NCI-H2081 (cell line): ENCODE measurements at regions not wholly inside any gene's neighbourhood (a gene's known extent, or its start where the extent isn't known, plus 50 kb on each side); places are given as distances from the start of the nearest gene placed in this dataset.

Source experiments
- DNase-seq, 2 experiments: peaks; one replicate each; lab custom pipeline; 2025; lab: John Stamatoyannopoulos, UW

DNA sequence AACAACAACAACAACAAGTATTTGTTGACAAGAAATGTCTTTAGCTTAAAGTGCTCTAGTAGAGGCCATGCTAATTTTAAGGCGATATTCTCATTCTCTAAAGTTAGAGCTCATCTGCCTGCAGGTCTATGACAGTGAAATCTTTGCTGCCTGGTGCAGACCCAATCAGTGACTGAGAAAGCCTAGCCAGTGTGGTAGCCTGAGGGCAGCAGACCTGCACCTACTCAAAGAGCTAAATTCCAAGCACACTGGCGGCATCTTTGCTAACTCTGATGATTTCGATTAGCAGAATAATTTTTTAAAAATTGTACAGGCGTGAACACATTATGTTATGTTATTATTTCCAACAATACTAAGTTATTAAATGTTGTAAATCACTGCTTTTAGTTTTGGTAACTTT is 228.8 kb upstream of the RGMA start:
- no peak for DNase-seq

DNA sequence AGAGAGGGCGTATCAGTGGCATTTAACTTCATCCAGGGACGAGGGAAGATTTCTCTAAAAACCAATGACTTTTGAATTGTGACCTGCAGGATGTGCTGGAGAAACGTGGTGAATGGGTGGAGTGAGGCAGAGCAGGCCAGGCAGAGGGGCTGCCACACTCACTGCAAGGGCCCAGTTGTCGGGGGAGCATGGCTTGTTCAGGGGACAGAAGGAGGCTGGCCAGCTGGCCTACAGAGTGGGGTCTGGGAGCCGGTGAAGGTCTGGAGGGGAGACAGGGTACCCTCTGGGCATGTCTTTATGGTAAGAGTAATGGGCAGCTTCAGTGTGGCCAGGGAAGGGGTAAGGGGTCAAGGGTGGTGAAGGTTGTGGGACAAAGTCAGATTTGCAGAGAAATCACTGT is 225.2 kb upstream of the RGMA start:
- DNase-seq: no peak

DNA sequence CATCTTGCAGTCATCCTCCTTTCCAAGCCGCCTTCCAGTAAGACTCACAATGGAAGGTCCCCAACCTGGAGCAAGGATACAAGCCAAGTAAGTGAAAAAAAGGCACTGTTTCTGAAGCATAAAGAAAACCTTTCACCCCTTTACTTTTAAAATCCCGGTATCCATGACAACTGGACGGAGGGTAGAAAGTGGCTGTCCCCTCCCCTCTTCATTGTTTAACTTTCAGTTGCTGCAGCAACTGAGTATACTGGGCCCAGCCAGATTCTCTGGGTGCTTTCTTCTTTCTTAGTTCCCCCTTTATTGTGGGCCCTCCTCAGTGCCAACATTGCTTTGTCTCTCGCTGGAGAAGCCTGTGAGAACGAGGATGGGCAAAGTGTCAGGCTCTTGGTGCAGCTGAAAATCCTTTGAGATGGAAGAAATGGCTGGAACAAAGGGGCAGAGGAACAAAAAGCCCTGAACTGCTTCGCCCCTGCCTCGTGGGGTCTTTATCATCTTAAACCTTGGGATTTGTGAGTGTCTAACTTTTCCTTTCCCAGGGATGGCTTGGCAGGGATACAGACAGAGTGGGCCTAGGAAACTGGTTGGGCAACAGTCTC is 224.0 kb upstream of the RGMA start:
- no peak for DNase-seq

DNA sequence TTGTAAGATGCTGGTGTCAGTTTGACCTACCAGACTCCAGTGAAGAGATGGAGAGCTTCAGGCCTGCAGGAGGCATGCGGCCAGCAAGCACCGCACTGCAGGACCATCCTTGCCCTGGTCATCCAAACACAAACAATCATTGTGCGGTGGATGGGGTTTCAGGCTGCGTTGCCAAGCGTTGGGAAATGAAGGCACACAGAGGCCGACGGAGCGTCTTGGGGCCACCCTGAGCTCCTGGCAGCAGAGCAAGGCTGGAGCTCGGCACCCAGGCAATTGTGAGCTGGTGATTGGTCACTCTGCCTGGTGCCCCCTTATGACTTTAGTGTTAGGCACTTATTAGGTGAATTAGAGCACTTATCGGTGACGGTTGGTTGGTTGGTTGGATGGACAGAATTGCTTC is 222.6 kb upstream of the RGMA start:
- DNase-seq: no peak

DNA sequence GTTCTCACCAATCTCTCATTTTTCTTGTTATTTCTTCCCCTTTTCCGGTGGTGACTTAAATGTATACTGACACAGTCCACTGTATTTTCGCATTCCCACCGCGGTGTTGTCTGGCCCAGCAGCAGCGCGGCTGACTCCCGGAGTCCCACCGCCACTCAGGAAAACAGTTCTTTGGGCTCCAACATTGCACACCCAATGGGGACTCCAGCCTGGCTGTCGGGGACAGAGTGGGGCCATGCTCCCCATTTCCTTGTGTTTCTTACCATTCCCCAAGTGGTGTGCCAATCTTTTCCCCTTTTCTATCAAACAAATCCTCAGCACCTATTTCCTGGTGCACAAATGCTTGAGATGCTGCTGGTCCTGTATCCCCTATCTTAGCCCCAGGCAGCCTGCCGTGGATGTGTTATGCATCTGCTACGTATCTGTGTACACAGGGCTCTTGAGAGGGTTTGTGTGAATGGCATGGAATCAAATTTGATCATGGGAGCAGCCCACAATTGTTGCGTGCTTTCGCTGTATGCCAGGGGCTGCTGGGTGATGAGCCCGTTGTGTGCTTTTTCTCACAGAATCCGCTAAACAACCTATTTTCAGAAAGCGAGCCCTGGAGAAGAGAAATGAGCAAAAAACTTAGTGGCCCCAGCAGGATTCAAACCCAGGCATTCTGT is 219.1 kb upstream of the RGMA start:
- no peak for DNase-seq

DNA sequence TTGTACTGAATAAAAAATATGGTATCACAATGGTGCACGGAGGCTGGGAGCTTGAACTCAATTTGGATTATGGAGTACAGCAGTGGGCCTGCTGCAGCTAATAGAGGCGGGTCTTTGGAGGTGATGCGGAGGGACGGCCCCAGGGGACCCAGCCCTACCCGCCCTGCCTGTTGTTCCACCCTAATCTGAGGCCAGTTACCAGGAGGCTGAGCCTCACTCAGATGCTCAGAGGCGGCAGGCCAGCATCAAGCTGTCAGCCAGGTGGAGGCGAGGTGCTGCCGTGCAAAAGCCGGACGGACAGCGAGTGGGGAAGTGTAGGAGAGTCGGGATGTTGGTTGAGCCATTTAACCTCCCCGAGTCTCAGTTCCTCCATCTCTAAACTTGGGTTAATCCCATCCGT is 218.5 kb upstream of the RGMA start:
- no peak for DNase-seq

DNA sequence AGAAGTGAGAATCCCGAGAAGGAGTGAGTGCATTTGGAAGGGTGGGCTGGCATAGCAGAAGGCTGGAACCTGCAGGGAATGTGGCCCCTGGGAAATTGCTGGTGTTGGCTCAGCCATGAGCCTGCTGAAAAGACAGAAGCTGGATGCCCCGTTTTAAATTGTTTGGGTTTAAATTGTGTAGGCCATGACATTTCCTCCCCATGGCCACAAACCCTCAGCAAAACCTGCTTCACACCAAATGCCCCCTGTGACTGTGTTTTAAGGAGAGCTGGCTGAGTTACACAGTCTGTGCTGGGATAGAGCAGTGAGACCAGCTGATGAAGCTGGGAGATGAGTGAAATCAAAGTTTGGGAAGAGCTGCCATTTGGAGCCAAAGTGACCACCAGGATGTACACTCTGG is 216.3 kb upstream of the RGMA start:
- no peak for DNase-seq

DNA sequence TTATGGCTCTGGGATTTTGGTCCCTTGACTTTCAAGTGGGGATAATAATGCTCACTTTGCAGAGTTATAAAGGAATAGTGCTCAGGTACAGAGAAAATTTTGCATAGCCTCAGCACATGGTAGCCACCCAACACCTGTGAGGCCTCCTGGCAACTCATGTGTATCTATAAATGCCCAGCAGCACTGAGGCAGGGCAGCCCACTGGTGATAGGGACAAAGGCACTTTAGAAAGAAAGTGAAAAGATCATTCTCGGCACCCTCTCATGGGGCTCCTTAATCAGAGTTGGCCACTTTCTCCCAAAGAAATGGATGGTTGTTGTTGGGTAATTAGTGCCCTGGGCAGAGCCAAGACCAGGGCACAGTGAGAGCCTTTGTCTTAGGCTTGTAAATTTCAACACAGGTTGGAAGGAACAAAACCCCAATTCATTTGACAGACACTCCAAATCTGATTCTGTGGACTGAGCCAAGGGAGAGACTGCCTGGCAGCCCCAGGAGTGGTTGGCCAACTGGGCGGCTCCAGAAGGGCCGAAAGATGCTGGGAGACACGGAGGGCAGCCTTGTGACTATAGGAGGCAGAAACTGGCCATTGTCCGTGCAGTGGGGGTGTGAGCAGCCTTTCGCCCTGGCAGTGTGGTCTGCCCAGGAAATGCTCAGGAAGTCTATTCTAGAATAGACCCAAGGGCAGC is 213.2 kb upstream of the RGMA start:
- no peak for DNase-seq

DNA sequence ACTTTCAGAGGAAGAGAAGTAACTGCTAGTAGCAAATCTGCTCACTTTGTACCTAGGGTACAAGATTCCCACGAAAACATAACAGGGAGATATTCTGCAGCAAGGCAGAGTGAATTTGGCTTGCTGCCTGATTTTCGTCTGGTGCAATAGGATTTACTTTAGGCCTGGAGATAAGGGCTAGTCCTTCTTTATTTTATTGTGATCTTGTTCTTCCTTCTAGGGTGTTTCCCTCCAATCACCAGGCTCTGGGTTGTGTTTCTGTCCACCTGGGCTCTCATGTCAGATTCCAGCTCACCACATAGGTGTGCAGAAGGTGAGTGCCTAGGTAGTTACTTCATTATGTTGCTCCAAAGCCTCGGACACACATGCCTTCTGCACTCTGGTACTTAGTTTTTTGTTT is 211.8 kb upstream of the RGMA start:
- DNase-seq: no peak

DNA sequence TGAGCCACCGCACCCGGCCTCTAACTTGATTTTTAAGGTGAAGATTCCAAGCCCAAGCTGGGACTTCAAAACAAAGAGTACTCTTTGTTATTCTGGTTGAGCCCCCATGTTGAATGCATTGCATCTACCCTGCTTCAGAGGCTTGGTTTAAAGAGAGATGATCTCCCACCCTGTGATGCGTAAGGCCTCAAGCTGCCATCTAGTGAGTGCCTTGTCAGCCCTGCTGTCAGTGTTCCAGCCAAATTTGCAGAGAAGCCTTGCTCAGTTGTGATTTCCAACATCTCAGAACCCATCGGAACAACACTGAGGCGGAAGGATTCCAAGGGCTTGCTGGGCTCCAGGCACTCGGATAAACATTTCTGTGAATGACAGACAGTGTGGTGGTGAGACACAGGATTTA is 210.7 kb upstream of the RGMA start:
- DNase-seq: no peak

DNA sequence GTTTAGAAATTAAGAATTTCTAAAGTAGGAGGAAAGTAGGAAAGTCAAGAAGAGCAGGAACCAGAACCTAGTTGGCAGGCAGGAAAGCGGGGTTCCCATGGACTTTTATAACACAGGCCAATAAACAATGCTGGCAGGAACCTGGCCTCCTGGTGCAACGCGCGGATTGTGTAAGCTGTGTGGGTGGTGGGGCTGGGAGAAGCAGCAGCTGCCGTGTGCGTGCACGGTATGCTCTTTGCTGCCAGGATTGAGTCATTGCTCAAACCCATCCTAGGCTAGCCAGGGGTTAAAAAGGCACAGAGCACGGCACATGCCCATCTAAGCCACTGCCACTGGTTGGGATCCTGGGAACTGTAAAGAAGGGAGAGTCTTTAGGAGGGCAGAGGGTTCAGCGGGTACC is 209.9 kb upstream of the RGMA start:
- DNase-seq: no peak

DNA sequence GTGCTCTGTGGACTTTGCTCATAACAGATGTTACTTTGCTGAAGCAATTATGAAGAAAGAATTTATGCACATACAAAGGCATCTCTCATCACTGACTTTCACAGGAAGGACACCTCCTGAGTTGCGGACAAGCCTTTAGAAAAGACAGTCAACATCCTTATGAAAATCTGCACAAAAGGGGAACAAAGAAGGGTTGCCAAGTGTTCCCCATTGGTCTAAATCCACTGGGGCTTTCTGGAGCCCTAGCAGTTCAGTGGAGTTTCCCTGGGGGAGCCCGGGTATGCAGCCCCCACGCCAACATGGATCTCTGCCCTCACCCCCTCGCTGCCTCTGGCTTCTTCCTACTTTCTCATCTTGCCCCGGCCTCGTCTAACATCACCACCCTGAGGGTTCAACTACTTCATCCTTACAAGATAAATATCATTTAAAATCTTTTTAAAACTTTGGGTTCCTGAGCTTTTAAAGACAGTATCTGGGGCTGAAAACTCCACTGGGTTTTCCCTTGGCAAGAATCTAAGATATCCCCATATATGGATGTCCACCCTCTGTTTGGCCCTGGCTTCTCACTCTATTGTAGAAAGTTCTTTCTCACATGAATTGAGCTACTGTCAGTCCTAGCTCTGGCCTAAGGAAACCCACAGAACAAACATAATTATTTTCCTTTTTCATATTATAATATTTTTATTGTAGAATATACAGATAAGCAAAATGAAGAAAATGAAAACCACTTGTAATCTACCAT is 207.9 kb upstream of the RGMA start:
- DNase-seq: no peak

DNA sequence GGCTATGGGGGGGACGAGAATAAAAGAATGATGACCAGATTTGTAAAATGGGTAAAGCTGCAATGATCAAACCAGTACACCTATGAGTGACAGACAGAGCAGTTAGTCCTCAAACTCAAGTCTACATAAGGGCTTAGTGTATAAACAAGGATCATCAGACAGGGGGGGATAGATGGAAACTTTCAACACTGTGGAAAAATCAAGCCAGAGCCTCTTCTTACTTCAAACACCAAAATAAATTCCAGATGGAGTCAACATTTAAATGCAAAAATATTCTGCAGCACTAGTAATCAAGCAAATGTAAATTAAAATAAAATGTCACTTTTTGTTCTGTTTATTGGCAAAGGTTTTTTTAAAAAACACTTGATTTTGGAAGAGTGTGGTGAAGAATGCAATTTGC is 205.9 kb upstream of the RGMA start:
- DNase-seq: no peak

DNA sequence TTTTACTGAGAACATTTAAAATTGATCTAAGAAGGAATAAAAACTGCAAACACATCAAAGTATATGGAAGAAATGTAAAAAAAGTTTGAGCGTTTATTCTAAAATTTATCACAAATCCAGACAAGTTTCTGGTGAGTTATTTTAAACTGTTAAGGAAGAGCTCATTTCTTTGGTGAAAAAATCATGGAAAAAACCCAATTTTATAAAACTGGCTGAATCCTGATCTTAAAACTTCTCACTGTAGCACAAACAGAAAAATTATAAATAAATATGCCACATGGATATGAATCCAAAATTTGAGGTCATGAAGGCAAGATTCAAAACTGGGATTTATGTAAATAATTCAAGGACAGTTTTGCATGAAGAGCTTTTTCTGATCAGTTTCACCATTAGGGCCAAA is 205.1 kb upstream of the RGMA start:
- DNase-seq: no peak

DNA sequence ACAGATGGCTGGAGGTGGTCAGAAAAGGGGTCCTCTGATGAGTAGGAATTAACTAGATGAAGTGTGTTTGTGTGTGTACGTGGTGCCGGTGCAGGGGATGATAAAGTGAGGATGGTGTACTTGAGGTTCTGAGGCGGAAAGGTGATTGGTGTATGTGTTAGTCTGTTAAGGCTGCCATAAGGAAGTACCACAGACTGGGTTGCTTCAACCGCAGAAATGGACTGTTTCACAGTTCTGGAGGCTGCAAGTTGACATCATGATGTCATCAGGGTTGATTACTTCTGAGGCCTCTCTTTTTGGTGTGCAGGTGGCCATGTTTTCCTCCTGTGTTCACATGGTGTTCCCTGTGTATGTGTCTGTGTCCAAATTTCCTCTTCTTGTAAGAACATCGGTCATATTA is 202.4 kb upstream of the RGMA start:
- DNase-seq: no peak

DNA sequence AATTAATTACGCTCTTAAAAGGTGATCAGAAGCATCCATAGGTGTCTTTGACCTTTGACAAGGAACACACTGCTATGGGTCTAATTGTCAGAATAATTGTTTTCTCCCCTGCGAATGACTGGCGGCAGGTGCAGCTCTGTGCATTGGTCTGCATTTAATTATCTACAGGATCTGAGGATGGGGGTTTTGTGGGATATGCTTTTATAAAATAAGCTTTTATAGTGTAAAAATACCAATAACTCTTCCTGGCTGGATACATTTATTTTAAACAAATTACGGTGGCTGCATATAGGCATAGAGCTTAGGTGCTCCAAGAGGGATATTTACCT is 201.6 kb upstream of the RGMA start:
- DNase-seq: no peak

DNA sequence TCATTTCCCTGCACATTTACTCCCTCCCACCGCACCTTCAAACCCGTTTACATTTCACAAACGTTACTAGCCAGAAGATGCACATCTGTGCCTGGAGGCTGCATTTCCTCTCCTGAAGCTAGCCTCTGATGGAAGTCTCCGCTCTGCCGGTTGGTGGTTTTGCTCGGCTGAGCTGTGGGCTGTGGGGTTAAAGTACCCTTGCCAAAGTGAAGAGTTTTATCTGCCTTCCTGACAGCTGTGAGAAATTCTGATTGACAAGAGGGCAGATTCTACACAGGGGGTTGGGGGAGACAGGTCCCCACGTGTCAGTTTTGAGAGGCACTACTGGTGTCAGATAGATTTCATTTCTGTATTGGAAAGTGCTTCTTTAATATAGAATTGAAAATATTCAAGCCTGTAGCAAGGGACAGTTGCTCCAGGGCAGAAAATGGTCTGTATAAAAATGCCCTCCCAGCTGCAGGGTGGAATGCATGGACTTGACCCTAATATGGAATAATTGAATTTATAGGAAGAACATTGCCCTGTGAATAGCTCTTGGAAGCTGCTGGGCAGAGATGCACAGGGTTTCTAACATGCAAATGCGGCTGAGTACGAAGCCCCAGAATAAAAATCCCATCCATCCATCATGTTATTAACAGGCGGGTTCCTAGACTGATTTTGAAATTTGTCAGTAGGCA is 201.1 kb upstream of the RGMA start:
- DNase-seq: no peak

DNA sequence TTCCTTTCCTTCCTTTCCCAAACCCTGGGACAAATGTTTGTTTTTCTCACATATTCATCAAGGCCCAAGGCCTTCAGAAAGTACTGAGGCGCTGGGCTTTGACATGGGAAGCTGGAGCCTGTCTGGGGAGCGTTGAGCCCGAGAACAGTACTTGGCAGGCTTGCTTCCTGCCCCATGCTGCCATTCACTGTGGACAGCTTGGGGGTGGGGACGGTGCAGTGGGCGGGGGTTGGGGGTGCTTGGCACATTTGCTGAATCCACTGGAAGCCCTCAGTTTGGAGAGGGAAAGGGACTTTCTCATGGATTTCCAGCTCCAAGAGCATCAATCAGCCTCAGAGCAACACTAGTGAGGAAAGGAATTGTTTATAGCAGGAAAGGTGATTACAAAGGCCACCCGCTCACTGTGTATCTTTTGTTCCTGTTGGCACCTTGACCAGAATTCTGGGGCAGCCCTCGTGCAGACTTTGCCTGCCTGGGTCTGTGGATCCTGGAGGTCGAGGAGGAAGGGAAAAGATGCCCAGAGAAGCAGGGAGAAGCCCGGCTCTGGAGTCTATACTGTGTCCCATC is 199.8 kb upstream of the RGMA start:
- DNase-seq: no peak

DNA sequence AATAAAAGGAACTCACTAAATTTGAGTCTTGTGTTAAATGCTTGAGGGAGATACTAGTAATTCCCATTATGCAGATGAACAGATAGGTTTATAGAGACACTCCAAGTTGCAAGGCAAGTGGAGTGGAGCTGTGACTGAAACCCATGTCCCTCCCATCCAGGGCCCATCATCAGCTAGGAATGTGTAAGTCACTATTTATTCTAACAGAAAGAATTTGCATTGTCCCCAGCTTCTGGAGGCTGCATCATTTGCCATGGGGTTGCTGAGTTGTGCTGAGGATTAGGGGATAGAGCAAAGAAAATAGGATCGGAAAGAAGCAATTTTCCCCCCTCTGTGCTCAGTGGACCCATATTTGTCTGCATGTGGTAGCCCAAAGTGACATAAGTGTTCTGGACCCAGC is 197.4 kb upstream of the RGMA start:
- DNase-seq: no peak

DNA sequence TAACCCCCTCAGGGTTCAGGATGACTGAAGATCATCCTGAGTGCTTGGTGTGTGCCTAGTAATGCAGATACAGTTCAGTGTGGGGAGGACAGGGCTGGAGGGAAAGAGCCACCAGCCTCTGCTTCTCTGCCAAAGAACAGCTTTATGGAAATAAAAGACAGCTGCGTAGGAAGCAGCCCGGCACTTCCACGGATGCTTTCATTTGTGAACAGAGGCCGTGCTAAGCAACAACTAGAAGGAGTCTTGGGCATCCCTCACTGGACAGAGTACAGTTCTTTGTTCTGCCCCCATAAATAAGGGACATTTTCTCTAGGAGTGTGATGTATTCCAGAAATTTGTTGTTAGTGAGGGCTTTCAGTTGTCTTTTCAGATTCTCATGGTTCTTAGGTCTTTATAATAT is 194.8 kb upstream of the RGMA start:
- no peak for DNase-seq

DNA sequence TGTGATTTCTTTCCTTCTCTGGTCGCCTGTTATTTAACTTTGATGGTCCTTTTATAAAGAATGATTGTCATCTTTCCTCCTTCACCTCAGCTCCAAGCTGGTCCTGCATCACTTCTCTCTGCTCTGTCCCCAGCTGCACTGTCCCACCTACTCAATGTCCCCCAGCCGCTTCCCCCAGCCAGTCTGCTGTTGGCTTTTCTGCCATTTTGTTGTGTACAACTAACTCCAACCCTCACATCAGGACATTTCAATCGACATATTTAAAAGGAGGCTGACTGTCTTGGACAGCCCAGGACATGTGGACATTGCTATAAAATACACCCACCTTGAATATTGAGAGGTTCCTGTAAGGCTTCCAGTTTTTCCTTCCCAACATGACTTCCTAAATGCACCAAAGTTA is 193.8 kb upstream of the RGMA start:
- no peak for DNase-seq

DNA sequence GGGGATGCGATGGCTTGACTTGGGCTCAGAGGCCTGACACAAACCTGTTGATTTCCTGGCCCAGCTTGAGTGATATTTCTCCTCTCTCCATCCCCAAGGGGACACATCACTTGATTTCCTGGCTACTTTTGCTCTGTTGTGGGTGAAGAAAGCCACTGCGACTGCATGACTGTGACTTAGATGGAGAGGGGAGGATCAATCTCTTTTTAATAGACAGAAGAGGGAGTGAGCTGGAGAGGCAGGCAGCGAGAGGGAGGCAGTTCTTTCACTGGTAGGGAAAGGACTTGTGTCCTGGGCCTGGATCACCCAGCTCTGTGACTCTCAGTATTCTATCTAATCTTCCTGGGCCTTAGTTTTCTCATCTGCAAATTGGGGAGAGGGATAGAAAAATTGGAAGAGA is 189.8 kb upstream of the RGMA start:
- DNase-seq: no peak
